GM19467 (cell line): ENCODE measurements at regions not wholly inside any gene's neighbourhood (a gene's known extent, or its start where the extent isn't known, plus 50 kb on each side); places are given as distances from the start of the nearest gene placed in this dataset.
"Not testable (repeated sequence)": the region's sequence is repeated elsewhere in the genome, so short reads cannot be mapped to it uniquely, and the experiment has no call there.

Experiments
- ATAC-seq: cut with Tn5 transposase; IDR thresholded peaks from one replicate; pipeline ENCODE4 v1.9.1; 2021; ENCODE audit warnings: mild to moderate bottlenecking, moderate library complexity; ENCODE audit not compliant: unreplicated experiment

GRCh38 chr10:80855348-80855971 lies 317.8 kb downstream of the SH2D4B start:
- no peak for ATAC-seq

- ATAC-seq, result no peak
Observed at GRCh38 chr10:80856186-80856585, 318.5 kb downstream of the SH2D4B start.

- not testable (repeated sequence) for ATAC-seq
Observed at GRCh38 chr10:80859279-80859678, 321.6 kb downstream of the SH2D4B start.

- no peak for ATAC-seq
Observed at GRCh38 chr10:80860719-80861118, 323.0 kb downstream of the SH2D4B start.

GRCh38 chr10:80861882-80862281 lies 324.2 kb downstream of the SH2D4B start:
- no peak for ATAC-seq

- ATAC-seq, result peak; percentile 88
Observed at GRCh38 chr10:80870282-80870681, 332.6 kb downstream of the SH2D4B start.

- ATAC-seq, result no peak
Observed at GRCh38 chr10:80871083-80871482, 333.4 kb downstream of the SH2D4B start.

GRCh38 chr10:80878330-80878729 lies 340.6 kb downstream of the SH2D4B start:
- ATAC-seq, result no peak

GRCh38 chr10:80890146-80890545 lies 352.4 kb downstream of the SH2D4B start:
- ATAC-seq, result no peak

GRCh38 chr10:80893256-80893655 lies 355.6 kb downstream of the SH2D4B start:
- ATAC-seq, result no peak

GRCh38 chr10:80894311-80894791 lies 356.6 kb downstream of the SH2D4B start:
- ATAC-seq, result no peak

- ATAC-seq, result no peak
Observed at GRCh38 chr10:80894797-80895467, 357.2 kb downstream of the SH2D4B start.

GRCh38 chr10:80896076-80896475 lies 358.4 kb downstream of the SH2D4B start:
- no peak for ATAC-seq

- ATAC-seq, result no peak
Observed at GRCh38 chr10:80896959-80897358, 359.3 kb downstream of the SH2D4B start.

- no peak for ATAC-seq
Observed at GRCh38 chr10:80900661-80901060, 363.0 kb downstream of the SH2D4B start.

GRCh38 chr10:80908611-80909010 lies 370.9 kb downstream of the SH2D4B start:
- ATAC-seq, result no peak

- ATAC-seq, result no peak
Observed at GRCh38 chr10:80909254-80909653, 371.6 kb downstream of the SH2D4B start.

GRCh38 chr10:80917636-80918035 lies 379.9 kb downstream of the SH2D4B start:
- no peak for ATAC-seq

- ATAC-seq, result no peak
Observed at GRCh38 chr10:80921032-80921431, 383.3 kb downstream of the SH2D4B start.

- peak; percentile 54 for ATAC-seq
Observed at GRCh38 chr10:80924063-80924952, 386.6 kb downstream of the SH2D4B start.

GRCh38 chr10:80927419-80928078 lies 389.8 kb downstream of the SH2D4B start:
- ATAC-seq, result no peak
